ENCODE measurements at regions not wholly inside any gene's neighbourhood (a gene's known extent, or its start where the extent isn't known, plus 50 kb on each side); places are given as distances from the start of the nearest gene placed in this dataset.

DNA sequence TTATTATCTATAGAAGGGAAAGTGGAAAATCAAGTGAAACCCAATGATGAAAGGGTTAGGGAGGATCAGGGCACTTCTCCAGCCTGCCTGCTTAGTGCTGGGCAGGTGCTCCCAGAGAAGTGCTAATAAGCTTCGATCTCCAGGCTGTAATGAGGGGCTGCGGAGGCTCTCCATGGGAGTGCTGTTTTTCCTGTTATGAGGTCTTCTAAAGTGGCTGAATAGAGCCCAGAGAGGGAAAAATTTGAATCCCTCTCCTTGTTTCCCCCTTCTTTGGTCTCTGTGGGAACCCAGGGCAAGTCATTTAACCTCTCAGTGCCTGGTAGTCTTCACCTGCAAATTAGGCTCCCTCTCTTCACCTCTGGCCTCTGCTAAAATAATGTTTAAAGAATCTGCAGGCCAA lies 351.7 kb upstream of the DCC start:
- ChIA-PET CTCF (ENCODE audit: low intra/inter-chr PET ratio) (no interaction called here), POLR2A (no interaction called here)
- Histone ChIP-seq H3K9ac (ENCODE audit: insufficient read depth in 1 of 2, low read depth in 2 of 2, low read length in 2 of 2) (no peak overlapping the region), H4K20me1 (replicated peaks; ENCODE audit: control insufficient read depth, insufficient read depth, low read length) (no peaks in the 10 kb centered on the region), H3K9me3 (replicated peaks; ENCODE audit: control insufficient read depth, insufficient read depth, low read depth, low read length) (no peaks in the 10 kb centered on the region), H3K36me3 (ENCODE audit: control insufficient read depth, insufficient read depth, low read length) (no peaks in the 10 kb centered on the region), H3K79me2 (ENCODE audit: control insufficient read depth, insufficient read depth, low read length) (no peaks in the 10 kb centered on the region), H3K4me3 (no peak overlapping the region), H3K4me1 (replicated peaks in 1 of 2; ENCODE audit: control insufficient read depth in 2 of 2, insufficient read depth in 2 of 2, low read length in 2 of 2) (no peaks in the 10 kb centered on the region), H3K4me2 (ENCODE audit: insufficient read depth, low read length) (no peak overlapping the region), H2AFZ (ENCODE audit: low read depth, low read length) (no peak overlapping the region), H3K9me1 (ENCODE audit: control insufficient read depth, insufficient read depth, low read length) (no peaks in the 10 kb centered on the region), H3K27me3 (ENCODE audit: control insufficient read depth in 2 of 2, insufficient read depth in 2 of 2, low read length in 2 of 2) (no peaks in the 10 kb centered on the region), H3K27ac (ENCODE audit: extremely low read depth, low read depth, low read length) (no peak overlapping the region)
- intact Hi-C loops (cut with micrococcal nuclease) (no loop called here), in situ Hi-C loops (cut with MboI) (no loop called here)
- ATAC-seq (no peak), FAIRE-seq (no peak), DNase-seq (ENCODE audit: extremely low read depth in 1 of 4, low spot score in 3 of 4) (no peak)
- BruUV-seq (replicated peaks) = no TSS peak
- WGBS (ENCODE audit: insufficient coverage, low coverage, missing lambda C conversion rate) = no CpG with 5 or more reads among the region's 2 CpGs
- TF ChIP-seq ZNF212 (CRISPR knock-in tag; IDR thresholded peaks at IDR 0.05) (no peak), TSC22D4 (tag; IDR thresholded peaks at IDR 0.05) (no peak), CGGBP1 (CRISPR knock-in tag; IDR thresholded peaks at IDR 0.05) (no peak), ZSCAN29 (IDR thresholded peaks at IDR 0.05) (no peak), ZNF551 (CRISPR knock-in tag; IDR thresholded peaks at IDR 0.05) (no peak), THAP12 (CRISPR knock-in tag; IDR thresholded peaks at IDR 0.05) (no peak), SIN3A (IDR thresholded peaks at IDR 0.05; ENCODE audit: borderline replicate concordance in 2 of 2, control insufficient read depth in 1 of 2, low read depth in 2 of 2, low read length in 2 of 2) (no peak), HDAC2 (IDR thresholded peaks at IDR 0.05) (no peak), KLF10 (CRISPR knock-in tag; IDR thresholded peaks at IDR 0.05) (no peak), RBM15 (IDR thresholded peaks at IDR 0.05; ENCODE audit: insufficient read depth, low read length) (no peak), GTF2E2 (tag; IDR thresholded peaks at IDR 0.05) (no peak), ZZZ3 (IDR thresholded peaks at IDR 0.05) (no peak), ZKSCAN3 (CRISPR knock-in tag; IDR thresholded peaks at IDR 0.05) (no peak)
- TF ChIP-seq, protein P1, sequence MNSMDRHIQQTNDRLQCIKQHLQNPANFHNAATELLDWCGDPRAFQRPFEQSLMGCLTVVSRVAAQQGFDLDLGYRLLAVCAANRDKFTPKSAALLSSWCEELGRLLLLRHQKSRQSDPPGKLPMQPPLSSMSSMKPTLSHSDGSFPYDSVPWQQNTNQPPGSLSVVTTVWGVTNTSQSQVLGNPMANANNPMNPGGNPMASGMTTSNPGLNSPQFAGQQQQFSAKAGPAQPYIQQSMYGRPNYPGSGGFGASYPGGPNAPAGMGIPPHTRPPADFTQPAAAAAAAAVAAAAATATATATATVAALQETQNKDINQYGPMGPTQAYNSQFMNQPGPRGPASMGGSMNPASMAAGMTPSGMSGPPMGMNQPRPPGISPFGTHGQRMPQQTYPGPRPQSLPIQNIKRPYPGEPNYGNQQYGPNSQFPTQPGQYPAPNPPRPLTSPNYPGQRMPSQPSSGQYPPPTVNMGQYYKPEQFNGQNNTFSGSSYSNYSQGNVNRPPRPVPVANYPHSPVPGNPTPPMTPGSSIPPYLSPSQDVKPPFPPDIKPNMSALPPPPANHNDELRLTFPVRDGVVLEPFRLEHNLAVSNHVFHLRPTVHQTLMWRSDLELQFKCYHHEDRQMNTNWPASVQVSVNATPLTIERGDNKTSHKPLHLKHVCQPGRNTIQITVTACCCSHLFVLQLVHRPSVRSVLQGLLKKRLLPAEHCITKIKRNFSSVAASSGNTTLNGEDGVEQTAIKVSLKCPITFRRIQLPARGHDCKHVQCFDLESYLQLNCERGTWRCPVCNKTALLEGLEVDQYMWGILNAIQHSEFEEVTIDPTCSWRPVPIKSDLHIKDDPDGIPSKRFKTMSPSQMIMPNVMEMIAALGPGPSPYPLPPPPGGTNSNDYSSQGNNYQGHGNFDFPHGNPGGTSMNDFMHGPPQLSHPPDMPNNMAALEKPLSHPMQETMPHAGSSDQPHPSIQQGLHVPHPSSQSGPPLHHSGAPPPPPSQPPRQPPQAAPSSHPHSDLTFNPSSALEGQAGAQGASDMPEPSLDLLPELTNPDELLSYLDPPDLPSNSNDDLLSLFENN (IDR thresholded peaks at IDR 0.05; ENCODE audit: low read depth in 2 of 2, low read length in 2 of 2) = no peak
- TF ChIP-seq, protein P2, sequence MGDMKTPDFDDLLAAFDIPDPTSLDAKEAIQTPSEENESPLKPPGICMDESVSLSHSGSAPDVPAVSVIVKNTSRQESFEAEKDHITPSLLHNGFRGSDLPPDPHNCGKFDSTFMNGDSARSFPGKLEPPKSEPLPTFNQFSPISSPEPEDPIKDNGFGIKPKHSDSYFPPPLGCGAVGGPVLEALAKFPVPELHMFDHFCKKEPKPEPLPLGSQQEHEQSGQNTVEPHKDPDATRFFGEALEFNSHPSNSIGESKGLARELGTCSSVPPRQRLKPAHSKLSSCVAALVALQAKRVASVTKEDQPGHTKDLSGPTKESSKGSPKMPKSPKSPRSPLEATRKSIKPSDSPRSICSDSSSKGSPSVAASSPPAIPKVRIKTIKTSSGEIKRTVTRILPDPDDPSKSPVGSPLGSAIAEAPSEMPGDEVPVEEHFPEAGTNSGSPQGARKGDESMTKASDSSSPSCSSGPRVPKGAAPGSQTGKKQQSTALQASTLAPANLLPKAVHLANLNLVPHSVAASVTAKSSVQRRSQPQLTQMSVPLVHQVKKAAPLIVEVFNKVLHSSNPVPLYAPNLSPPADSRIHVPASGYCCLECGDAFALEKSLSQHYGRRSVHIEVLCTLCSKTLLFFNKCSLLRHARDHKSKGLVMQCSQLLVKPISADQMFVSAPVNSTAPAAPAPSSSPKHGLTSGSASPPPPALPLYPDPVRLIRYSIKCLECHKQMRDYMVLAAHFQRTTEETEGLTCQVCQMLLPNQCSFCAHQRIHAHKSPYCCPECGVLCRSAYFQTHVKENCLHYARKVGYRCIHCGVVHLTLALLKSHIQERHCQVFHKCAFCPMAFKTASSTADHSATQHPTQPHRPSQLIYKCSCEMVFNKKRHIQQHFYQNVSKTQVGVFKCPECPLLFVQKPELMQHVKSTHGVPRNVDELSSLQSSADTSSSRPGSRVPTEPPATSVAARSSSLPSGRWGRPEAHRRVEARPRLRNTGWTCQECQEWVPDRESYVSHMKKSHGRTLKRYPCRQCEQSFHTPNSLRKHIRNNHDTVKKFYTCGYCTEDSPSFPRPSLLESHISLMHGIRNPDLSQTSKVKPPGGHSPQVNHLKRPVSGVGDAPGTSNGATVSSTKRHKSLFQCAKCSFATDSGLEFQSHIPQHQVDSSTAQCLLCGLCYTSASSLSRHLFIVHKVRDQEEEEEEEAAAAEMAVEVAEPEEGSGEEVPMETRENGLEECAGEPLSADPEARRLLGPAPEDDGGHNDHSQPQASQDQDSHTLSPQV (IDR thresholded peaks at IDR 0.05) = no peak

Data from K562 (cell line).